NCI-H2081 treated with DMSO at 0.1 percent for 48 hours (cell line): ENCODE measurements at regions not wholly inside any gene's neighbourhood (a gene's known extent, or its start where the extent isn't known, plus 50 kb on each side); places are given as distances from the start of the nearest gene placed in this dataset.

Experiments used
- DNase-seq: peaks from one replicate; lab custom pipeline; 2025; lab: John Stamatoyannopoulos, UW

DNA sequence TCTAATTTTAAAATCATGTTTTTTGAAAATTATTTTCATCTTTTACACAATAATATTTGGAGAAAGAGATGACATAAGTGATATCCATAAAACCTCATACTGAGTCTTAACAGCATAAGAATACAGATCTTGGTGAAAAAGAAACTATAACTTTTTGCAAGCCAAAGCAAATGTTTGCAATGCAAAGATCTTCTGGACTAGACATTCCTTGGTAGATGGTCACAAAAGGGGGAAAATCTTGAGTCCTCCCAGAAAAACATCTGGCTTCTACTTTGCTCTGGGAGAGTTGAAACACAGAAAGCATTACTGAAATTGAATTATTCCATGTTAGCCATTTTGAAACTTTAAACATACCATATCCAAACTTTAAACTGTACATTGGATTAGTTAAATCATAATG is 308.2 kb downstream of the ANXA1 start:
- DNase-seq = no peak

DNA sequence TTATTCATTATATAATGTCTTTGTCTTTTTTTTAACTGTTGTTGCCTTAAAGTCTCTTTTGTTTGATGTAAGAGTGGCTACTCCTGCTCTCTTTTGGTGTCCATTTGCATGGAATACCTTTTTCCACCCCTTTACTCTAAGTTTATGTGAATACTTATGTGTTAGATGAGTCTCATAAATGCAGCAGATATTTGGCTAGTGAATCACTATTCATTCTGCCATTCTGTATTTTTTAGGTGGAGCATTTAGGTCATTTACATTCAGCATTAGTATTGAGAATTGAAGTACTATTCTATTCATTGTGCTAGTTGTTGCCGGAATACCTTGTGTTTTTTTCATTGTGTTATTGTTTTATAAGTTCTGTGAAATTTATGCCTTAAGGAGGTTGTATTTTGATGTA is 317.1 kb downstream of the ANXA1 start:
- no peak for DNase-seq

DNA sequence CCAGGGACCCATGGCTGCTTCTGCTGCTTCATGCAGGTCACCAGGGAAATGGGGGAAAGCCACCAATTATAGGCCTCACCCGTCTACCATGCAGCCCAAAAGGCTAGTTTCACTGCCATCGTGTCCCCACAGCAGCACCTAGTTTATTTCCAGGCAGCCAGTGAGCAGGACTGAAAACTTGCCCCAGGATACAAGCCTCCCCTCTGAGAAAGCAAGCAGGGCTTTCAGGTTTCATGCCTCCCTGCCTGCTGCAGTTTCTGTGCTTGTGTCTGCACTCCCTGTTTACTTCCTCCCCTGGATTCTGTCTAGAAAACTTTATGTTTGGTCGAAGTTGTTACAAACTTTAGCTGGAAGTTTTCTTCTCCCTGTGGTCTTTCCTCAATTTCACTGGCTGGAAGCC is 319.1 kb downstream of the ANXA1 start:
- no peak for DNase-seq

DNA sequence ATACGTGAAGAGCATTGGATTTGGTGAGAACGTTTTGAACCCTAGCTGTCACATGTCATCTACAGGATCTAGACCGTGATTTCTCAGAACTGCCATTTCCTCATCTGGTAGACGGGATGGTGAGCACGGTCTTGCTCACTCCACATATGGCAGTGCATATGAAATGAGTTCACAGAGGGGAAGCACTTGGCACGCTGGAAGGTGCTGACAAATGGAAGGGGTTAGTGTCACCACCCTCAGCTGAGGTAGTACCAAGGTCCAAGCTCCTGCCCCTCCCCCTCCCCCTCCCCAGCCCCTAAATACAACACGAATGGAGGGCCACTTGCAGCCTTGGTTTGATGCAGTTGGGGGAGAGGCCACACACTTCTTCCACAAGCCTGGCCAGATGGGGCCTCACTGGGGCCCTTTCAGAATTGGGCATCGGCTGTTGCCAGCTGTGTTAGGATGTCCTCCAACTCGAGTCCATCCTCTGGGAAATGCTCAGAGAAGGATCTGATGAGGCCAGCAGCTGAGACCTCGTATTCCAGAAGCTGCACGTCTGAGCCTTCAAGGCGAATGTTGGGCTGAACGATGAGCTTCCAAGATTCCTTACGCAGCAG is 322.4 kb downstream of the ANXA1 start:
- DNase-seq = no peak

DNA sequence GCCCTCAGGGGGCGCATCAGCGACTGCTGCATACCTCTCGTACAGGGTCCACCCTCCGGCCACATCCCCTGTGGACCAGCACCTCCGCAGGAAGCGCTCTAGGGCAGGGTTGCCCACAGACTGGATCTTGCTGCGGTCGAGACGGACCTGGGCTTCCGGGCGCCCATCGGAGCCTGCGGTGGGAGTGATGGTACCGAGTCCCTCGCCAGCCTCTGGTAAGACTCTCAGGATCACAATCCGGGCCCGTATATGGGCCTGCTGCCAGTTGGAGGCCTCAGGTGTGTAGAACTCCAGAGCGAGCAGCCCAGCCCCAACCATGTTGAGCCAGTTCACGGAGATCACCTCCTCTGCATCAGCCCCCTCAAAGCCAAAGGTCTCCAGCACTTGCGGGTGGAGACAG is 323.0 kb downstream of the ANXA1 start:
- DNase-seq = no peak

DNA sequence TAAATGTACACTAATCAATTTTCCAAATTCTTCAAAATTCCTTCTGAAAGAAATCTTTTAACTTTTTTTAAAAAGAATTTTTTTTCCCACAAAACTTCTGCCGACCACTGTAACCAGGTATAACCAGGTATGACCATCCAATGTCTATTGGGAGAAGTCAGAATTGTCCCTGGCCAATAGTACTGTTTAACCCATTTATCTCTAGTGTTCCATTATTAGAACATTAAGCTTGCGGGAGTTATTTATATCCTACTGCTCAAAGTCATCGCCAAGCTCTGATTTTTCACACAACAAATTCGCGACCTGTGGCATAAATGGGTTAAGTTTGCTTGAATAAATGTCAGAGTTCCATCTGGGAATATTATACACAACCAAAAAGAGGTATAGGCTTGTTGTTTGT is 343.2 kb downstream of the ANXA1 start:
- DNase-seq = no peak

DNA sequence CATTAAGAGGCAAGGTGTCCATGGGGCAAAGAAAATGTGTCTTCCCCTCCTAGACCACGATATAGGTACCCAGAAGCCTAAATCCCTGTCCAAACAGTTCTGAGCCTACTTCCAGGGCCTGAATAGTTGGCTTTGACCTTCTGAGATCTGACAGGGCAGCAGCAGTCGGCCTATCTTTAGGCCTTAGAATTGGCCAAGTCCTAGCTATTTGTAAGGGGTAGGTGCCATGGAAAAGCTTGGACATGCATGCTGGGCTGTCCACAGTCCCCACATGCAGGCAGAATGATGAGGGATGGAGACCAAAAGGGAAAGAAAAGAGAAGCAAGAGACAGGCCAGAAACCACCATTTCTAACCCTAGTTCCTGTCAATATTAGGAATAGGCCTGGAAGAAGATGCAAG is 346.1 kb downstream of the ANXA1 start:
- no peak for DNase-seq

DNA sequence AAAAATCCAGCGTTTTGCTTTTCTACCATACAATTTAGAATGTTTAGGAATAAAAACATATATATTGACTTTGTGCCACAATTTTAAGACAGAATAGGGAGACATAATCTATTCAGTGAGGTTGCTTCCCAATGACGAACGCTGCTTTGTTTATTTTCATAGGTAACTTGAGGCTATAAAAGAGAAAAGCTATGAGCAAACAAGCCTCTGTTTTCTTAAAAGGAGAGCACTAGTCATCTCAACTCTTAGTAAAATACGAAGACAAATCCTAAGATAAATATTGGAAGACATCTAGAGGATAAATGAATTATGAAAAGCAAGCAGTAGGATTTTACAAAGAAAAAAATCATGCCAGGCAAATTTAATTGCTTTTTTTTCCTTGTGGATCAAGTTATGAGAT is 363.6 kb downstream of the ANXA1 start:
- DNase-seq = no peak

DNA sequence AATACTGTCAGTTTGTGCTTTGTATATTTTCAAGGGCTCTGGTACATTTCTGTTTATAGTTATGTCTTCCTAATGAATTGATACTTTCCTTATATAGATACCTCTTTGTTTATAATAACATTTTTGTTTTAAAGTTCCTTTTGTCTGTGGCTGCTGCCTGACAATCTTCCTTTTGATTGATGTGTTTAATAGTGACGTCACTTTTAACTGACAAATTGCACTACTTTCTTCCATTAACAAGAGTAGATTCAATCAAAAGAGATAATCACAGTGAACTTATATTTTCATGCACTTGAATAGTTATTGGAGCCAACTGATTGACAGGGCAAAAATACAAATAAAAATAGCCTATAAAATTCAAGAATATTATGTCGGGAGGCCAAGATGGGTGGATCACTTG is 371.7 kb downstream of the ANXA1 start:
- DNase-seq = no peak

DNA sequence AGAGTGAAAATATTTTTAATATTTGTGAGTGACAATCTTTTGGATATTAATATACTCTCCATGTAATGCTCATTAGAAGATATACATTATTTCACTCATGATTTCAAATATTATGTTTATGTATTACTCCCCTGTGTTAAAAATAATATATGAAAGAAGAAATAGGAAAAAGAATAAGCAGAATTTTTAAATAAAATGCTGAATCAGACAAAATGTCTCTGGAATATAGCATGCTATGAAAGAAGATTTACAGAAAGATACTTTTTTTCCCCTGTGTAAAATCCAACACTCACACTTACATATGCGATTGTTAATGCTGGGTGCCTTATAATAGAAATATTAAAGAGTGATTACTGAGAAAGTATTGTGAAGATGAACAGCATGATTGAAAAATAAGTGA is 373.7 kb downstream of the ANXA1 start:
- DNase-seq = no peak

DNA sequence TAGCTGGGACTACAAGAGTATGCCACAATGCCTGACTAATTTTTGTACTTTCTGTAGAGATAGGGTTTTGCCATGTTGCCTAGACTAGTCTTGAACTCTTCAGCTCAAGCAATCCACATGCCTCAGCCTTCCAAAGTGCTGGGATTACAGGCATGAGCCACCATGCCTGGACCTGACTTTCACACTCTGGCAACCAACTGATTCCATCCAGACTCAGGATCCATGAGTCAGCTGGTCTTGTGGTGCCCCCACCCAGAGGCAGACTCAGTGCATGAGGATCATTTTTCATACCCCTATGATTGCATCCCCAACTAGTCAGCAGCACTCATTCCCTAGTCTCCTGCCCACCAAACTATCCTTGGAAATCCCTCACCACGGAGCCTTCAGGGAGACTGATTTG is 375.9 kb downstream of the ANXA1 start:
- DNase-seq = no peak

DNA sequence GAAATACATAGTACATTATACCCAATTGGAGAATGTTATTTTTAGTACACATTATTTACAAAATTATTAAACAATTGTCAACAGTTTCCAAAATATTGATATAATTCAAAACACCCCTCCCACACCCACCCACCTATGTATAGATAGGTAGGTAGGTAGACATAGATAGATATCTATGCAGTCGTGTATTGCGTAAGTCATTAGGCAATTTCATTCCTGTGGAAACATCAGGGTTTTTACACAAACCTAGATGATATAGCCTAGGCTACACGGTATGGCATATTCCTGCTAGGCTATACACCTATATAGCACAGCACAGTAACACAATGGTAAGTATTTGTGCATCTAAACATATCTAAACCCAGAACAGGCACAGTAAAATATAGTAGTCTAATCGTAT is 377.3 kb downstream of the ANXA1 start:
- no peak for DNase-seq

DNA sequence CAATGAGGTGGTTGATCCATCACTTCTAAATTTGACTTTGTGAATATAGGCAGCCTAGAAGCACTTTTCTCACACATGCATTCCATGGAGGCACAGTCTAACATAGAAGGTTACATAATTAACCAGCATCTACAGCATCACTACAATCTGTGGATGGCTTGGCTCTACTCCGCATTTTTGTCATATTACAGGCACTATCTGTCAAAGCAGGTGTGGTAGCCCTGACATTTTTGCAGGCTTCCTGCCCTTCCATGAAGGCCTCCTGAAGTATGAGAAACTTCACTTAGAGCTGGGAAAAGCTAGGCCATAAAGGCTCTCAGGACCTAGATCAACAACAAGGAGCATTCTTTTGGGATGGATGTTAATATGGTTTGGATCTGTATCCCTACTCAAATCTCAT is 378.0 kb downstream of the ANXA1 start:
- DNase-seq = no peak

DNA sequence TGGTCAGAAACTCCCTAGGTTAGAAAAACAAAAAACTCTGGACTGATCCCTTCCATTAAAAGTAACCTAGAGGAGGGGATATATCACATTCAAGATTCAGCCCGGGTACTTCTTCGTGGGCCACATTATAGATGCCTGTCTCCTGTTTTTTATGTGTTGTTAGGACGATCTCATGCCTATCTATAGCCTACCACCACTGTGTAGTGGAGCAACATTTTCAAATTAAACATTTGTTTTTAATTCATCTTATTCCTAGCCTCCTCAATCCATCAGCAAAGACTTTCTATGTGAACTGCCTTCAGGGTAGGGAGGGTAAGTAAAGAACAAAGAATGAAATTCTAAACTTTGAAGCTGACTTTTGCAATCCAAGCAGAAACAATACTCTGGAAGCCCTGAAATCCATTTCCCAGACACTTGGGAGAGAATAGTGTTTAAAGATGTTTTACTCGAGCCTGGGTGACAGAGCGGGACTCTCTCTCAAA is 379.4 kb downstream of the ANXA1 start:
- no peak for DNase-seq

DNA sequence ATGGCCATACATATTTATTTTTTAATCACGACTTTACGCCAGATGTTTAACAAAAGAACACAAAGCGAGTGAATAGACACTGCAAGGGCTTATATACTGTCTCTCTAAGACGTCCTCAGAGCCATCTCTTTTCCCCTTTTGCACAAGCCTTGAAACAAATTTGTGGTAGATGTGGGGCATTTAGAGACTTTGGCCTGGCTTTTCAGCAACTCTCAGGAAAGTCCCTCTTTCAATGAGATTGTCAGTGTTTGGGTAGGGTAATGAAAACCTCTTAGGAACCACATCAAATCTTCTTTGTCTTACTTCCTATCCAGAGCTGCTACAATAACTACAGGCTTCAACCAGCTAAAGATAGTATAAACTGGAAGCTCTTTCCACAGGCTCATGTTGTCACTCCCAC is 380.0 kb downstream of the ANXA1 start:
- no peak for DNase-seq

DNA sequence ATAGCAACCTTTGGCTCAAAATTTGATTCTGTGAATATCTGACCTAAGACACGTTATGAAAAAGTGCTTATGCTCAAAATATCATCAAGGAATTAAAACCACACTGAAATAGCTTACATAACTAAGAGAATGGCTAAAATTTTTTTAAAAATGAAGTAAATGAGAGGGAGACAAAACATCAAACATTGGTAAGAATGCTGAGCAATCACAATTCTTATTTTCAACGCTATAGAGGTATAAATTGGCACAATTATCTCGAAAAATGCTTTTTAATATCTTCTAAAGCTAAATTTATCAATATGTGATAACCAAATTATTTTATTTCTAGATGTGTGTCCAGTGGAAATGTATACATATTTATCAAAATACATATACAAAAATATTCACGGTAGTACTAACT is 381.3 kb downstream of the ANXA1 start:
- no peak for DNase-seq

DNA sequence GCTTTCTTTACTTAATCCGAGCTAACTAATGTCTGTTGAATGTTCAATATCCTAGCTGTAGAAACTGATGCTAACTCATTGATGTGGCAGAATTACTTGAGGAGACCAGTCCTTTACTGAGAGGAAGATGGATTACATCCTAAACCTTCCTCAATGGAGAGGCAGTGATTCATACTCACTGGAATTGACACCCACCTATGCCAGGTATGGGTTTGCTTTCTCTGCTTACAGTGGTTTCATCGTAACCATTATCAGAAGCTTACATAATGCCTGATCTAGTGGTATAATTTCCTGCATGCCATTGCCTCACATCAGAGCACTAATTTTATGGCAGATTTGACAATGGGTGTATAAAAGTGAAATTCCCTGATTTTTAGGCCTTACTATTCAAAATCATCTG is 384.7 kb downstream of the ANXA1 start:
- DNase-seq = no peak

DNA sequence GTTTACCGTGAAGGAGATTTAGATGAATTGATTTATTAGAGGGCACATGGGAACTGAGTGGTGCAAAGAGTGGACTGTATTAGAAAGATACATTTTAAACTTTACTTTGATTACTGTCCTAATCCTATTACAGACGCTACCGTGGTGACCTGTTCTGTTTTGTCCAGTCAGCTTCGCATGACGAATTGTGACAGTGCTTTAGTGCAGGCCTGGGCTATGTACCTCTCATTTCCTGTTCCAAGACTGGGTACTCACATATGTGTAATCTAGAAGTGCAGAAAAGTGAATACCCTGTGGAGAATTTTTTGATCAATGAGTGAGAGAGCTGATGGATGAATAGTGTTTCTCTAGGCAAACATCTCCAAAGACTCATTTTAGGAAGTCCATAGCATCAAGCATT is 385.9 kb downstream of the ANXA1 start:
- DNase-seq = no peak

DNA sequence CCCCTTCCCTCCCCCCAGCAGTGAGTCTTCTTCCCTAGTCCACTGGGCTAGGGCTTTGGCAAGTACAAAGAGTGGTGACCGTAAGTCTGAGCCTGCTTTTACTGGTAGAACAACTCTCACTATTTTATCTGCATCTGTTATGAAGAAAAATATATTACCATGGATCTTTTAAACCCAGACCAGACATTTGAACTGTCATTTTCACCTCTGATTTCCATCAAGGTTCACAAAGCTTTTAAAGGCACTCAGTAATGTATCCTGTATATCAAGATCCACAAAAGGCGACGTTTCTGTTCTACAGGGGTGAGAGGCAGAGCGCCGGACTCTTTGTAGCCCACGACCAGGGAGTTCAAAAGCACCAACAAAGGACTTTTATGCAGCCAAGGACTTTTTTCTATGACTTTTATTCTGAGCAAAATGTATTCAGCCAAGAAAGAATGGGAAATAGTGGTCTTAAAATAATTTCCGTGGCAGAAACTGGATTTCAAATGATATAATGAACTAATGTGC is 388.3 kb downstream of the ANXA1 start:
- no peak for DNase-seq

DNA sequence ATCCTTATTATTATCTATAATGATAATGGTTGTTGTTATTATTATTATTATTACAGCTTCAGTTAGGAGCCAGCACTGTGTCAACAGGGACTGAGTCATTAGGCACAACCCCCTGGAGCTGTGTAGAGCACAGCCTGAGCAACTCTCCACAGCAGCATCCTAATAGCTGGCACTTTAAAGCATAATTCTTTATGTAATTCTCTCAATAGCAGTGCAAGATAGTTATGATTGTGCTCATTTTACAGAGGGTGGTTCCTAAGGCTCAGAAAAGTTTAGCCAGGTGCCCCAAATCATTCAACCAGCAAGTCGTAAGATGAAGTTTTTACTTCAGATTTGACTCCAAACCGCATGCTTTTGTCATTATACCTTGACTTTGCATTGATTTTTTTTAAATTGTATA is 390.3 kb downstream of the ANXA1 start:
- no peak for DNase-seq

DNA sequence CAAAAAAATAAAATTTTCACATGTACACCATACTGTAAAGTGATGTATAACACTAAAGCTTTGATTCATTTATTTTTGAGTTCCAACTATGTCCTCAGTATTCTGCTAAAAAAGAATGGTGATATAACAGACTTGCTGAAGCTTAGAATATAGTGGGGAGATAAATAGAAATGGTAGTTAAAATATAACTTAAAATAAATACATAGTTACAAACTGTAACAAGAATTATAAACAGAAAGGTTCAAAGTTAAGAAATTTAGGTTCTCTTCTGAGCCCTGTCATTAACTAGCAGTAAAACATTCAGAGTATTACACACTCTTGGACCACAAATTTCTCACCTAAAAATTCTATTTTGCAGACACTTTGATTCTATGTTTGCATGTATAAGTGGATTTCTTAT is 392.1 kb downstream of the ANXA1 start:
- no peak for DNase-seq

DNA sequence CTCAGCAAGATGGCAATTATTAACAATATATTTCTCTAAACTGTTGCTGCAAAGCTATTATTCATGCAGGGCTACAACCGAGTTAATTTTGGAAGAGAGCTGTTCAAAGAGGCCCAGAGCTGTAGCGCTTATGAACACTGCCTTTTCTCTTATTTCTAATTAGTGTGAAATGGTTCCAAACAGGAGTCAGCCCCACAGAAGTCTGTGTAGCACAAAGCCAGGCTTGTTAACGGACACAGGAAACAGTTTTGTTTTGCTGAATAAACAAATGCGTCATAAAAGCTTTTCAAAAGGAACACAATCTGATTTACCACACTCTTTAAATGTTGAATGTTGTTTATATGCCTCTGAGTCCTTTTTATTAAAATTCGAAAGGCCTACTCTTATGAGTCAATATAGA is 396.5 kb downstream of the ANXA1 start:
- DNase-seq = peak; percentile 39

DNA sequence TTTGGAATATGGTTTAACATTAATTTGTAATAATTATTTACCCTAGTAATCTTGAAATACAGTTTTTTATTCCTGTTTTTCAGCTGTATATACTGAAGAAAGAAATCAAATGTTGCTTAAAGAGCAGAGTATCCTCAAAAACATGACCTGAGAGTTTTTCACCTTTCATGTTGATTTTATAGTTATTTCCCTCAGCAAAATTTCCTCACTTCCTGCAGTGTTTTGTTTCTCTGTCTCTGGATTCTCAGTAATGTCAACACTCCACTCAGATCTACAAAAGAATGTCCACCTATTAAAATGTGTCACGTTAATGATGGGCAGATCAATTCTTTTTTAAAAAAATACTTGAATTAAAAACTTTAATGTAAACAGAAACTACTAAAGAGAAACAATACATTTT is 398.3 kb downstream of the ANXA1 start:
- no peak for DNase-seq

DNA sequence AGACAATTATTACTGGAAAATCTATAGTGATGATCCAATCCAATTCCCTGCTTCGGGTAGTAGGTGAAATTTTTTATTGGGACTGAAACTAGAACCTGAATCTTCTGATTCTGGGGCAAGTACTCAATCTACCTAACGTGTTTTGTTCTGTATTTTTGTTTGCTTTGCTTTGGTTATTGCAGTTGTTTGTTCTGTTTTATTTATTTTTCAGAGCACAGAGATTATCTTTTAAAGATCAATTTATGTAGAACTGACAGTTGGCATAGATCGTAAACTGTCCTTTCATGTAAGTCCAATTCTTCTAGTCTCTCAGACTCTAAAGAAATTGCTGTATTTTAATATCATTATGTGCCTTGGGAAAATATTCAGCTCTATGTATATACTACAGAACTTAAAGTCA is 401.6 kb downstream of the ANXA1 start:
- no peak for DNase-seq

DNA sequence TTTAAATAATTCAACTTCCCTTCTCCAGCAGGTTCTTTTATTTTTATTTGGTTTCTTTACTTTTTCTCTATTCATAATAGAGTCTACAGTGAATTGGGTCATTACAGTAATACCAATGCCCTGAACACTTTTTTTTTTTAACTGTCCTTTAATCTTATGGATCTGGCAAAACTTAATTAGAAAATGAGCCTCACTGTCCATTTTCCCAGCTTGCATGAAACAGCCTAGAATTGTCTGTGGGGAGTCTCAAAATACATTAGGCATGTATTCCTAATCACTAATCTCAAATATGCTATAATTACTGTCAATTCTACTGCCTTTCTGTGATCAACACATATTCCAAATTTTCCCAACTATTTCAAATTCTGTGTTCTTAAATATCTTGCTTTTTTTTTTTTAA is 406.8 kb downstream of the ANXA1 start:
- DNase-seq = no peak
